Central memory CD8-positive, alpha-beta T cell (primary cell): ENCODE measurements at regions not wholly inside any gene's neighbourhood (a gene's known extent, or its start where the extent isn't known, plus 50 kb on each side); places are given as distances from the start of the nearest gene placed in this dataset.

Experiments
- ATAC-seq: fragments of 150-1000 bp; cut with Tn5 transposase; replicated peaks from 2 replicates; pipeline ENCODE4 v1.10.0; 2022; ENCODE audit warnings: mild to moderate bottlenecking, moderate FRiP score, moderate number of reproducible peaks; ENCODE audit not compliant: poor library complexity, severe bottlenecking; ENCODE audit errors: extremely low read depth
- DNase-seq, 2 donors: peaks; one replicate each; pipeline ENCODE4 v3.0.0; 2021; ENCODE audit warnings: low spot score in 2 of 2
- H3K27ac Mint-ChIP-seq: one replicate; pipeline ENCODE4 v1.8.0; 2022; ENCODE audit warnings: low read depth, mild to moderate bottlenecking, moderate library complexity, mixed read lengths
- H3K27me3 Mint-ChIP-seq: one replicate; pipeline ENCODE4 v1.8.0; 2022; ENCODE audit warnings: mixed read lengths
- H3K36me3 Mint-ChIP-seq: one replicate; pipeline ENCODE4 v1.8.0; 2022; ENCODE audit warnings: mild to moderate bottlenecking, moderate library complexity, mixed read lengths; ENCODE audit not compliant: insufficient read depth
- H3K4me1 Mint-ChIP-seq: one replicate; pipeline ENCODE4 v1.8.0; 2022; ENCODE audit warnings: mixed read lengths
- H3K4me3 Mint-ChIP-seq: one replicate; pipeline ENCODE4 v1.8.0; 2022; ENCODE audit warnings: mild to moderate bottlenecking, moderate library complexity, mixed read lengths
- H3K9me3 Mint-ChIP-seq: one replicate; pipeline ENCODE4 v1.8.0; 2022; ENCODE audit warnings: mixed read lengths

- Mint-ChIP-seq H3K27ac (no peak overlapping the region), H3K4me3 (no peak overlapping the region), H3K9me3 (no peaks in the 10 kb centered on the region), H3K4me1 (peaks cover 39% of the 10 kb centered on the region), H3K36me3 (no peaks in the 10 kb centered on the region), H3K27me3 (peaks cover 30% of the 10 kb centered on the region)
- no peak for ATAC-seq
- DNase-seq: no peak
These were observed 83.3 kb downstream of the NOG start for GRCh38 chr17:56676810-56677209.

GRCh38 chr17:56678249-56679114 lies 85.0 kb downstream of the NOG start:
- H3K27me3 Mint-ChIP-seq: peaks cover 22% of the 10 kb centered on the region
- no peak for DNase-seq
- ATAC-seq: no peak
- H3K4me3 Mint-ChIP-seq: peak overlapping the region; percentile 34
- no peak overlapping the region for H3K27ac Mint-ChIP-seq
- no peaks in the 10 kb centered on the region for H3K36me3 Mint-ChIP-seq
- H3K9me3 Mint-ChIP-seq: no peaks in the 10 kb centered on the region
- peaks cover 44% of the 10 kb centered on the region for H3K4me1 Mint-ChIP-seq

- DNase-seq (no peak), ATAC-seq (no peak)
- peaks cover 47% of the 10 kb centered on the region for H3K4me1 Mint-ChIP-seq
- peak overlapping the region; percentile 34 for H3K4me3 Mint-ChIP-seq
- no peaks in the 10 kb centered on the region for H3K36me3 Mint-ChIP-seq
- peaks cover 30% of the 10 kb centered on the region for H3K27me3 Mint-ChIP-seq
- H3K9me3 Mint-ChIP-seq: no peaks in the 10 kb centered on the region
- no peak overlapping the region for H3K27ac Mint-ChIP-seq
These were observed 85.7 kb downstream of the NOG start for GRCh38 chr17:56679115-56679776.

DNA sequence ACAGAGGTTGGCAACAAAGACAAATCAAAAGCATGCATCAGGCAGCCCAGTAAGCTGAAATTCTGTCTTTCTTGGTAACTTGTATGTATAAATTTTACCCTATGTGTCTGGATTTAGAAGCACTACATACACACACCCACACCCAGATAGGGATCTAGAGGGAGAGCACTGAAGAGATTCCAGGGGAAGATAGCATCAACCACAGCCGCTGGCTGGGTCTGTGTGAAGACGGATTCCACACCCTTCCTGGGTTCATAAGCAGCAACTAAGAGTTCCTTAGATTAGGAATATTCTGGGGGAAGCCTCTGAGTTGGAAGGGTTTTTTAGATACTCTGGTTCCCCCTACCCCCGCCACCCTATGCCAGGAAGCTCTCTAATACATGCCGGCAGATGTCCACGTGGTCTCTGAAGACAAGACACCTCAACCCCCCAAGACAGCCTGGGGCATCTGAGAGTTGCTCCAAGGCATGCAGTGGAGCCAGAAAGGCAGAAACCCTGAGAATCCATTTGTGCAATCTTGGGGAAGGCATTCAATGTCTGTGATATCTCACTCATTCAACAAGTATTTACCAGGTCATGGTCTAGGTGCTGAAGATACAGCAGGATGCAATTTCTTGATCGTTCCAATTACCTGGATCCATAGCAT lies 86.4 kb downstream of the NOG start:
- ATAC-seq (no peak), DNase-seq (no peak)
- Mint-ChIP-seq H3K27me3 (peaks cover 30% of the 10 kb centered on the region), H3K27ac (no peak overlapping the region), H3K9me3 (no peaks in the 10 kb centered on the region), H3K4me1 (peaks cover 43% of the 10 kb centered on the region), H3K36me3 (no peaks in the 10 kb centered on the region), H3K4me3 (no peak overlapping the region)

GRCh38 chr17:56680676-56681075 lies 87.2 kb downstream of the NOG start:
- no peak overlapping the region for H3K4me3 Mint-ChIP-seq
- no peaks in the 10 kb centered on the region for H3K9me3 Mint-ChIP-seq
- no peak for DNase-seq
- no peak for ATAC-seq
- H3K36me3 Mint-ChIP-seq: no peaks in the 10 kb centered on the region
- no peak overlapping the region for H3K27ac Mint-ChIP-seq
- H3K4me1 Mint-ChIP-seq: peaks cover 35% of the 10 kb centered on the region
- peaks cover 30% of the 10 kb centered on the region for H3K27me3 Mint-ChIP-seq

- Mint-ChIP-seq H3K36me3 (no peaks in the 10 kb centered on the region), H3K4me1 (peaks cover 25% of the 10 kb centered on the region), H3K27ac (no peak overlapping the region), H3K4me3 (no peak overlapping the region), H3K27me3 (peaks cover 39% of the 10 kb centered on the region), H3K9me3 (no peaks in the 10 kb centered on the region)
- peak; percentile 65 for ATAC-seq
- DNase-seq: no peak
These were observed 88.2 kb downstream of the NOG start for GRCh38 chr17:56681561-56682266.

GRCh38 chr17:56688151-56688550 lies 94.7 kb downstream of the NOG start:
- no peak for ATAC-seq
- Mint-ChIP-seq H3K4me1 (peaks cover 6% of the 10 kb centered on the region), H3K36me3 (no peaks in the 10 kb centered on the region), H3K4me3 (no peak overlapping the region), H3K9me3 (no peaks in the 10 kb centered on the region), H3K27me3 (peaks cover 62% of the 10 kb centered on the region), H3K27ac (no peak overlapping the region)
- no peak for DNase-seq

- Mint-ChIP-seq H3K4me3 (no peak overlapping the region), H3K9me3 (no peaks in the 10 kb centered on the region), H3K4me1 (no peaks in the 10 kb centered on the region)
These were observed 97.2 kb downstream of the NOG start for GRCh38 chr17:56690441-56691291.

DNA sequence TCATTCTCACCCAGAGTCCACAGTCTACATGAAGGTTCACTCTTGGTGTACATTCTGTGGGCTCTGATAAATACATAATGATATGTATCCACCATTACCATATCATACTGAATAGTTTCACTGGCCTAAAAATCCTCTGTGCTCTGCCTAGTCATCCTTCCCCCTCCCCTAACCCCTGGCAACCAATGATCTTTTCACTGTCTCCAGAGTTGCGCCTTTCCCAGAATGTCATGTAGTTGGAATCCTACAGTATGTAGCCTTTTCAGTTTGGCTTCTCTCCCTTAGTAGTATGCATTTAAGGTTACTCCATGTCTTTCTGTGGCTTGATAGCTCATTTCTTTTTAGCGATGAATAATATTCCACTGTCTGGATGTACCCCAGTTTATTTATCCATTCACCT lies 101.3 kb downstream of the NOG start:
- H3K4me1 Mint-ChIP-seq: no peaks in the 10 kb centered on the region
- no peak for DNase-seq
- ATAC-seq: no peak
- no peak overlapping the region for H3K4me3 Mint-ChIP-seq
- peaks cover 49% of the 10 kb centered on the region for H3K27me3 Mint-ChIP-seq
- no peaks in the 10 kb centered on the region for H3K36me3 Mint-ChIP-seq
- no peak overlapping the region for H3K27ac Mint-ChIP-seq
- H3K9me3 Mint-ChIP-seq: no peaks in the 10 kb centered on the region

More at GRCh38 chr17:56690441-56691291, 97.2 kb downstream of the NOG start:
- H3K36me3 Mint-ChIP-seq: no peaks in the 10 kb centered on the region
- ATAC-seq: no peak
- DNase-seq: no peak
- peaks cover 38% of the 10 kb centered on the region for H3K27me3 Mint-ChIP-seq
- no peak overlapping the region for H3K27ac Mint-ChIP-seq

DNA sequence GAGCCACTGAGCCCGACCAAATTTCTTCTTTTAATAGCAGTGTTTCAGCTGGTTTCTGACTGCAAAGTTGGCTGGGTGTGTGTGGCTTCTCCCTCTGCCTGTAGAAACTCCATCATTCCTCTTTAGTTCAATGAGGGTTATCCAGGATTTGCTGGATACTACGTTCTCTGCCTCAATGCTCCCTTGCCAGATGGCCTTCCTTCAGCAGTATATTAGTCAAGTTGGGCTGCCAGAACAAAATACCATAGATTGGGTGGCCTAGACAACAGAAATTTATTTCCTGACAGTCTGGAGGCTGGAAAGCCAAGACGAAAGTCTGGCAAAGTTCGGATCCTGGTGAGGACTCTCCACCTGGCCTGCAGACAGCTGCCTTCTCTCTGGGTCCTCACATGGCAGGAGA lies 103.7 kb downstream of the NOG start:
- Mint-ChIP-seq H3K27me3 (peaks cover 45% of the 10 kb centered on the region), H3K4me1 (no peaks in the 10 kb centered on the region), H3K36me3 (no peaks in the 10 kb centered on the region), H3K4me3 (no peak overlapping the region), H3K9me3 (no peaks in the 10 kb centered on the region), H3K27ac (no peak overlapping the region)
- no peak for DNase-seq
- ATAC-seq: no peak

DNA sequence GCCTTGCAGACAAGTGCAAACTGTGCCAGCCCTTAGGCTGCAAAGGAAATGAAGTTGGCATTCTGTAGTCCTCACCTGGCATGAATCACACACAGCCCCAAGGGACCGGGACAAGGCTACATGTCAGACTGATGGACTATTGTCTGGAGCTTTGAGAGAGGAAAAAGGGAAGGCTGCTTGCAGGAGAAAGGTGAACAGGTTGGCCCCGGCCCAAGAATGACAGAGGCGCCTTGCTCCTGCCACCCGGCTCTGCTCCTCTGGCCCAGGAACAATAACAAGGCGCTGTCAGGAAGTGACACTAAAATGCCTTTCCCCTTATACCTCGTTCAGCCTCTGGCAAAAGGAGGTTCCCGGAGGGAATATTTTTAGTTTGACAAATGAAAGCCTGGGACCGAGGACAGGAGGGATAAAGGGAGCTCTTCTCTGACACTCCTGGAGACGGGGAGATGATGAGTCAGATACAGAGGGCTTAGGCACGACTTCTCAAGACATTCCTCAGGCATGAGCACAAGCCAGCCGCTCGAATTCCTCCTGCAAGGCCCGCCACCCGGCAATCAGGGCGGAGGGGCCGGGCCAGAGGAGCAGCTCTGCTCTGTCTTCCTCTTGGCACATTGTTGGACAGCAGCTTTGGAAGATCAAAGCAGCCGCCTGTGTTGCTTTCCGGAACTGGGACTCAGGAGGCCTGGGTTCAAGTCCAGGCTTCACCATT lies 105.8 kb downstream of the NOG start:
- H3K4me3 Mint-ChIP-seq: no peak overlapping the region
- H3K9me3 Mint-ChIP-seq: no peaks in the 10 kb centered on the region
- H3K27me3 Mint-ChIP-seq: peaks cover 66% of the 10 kb centered on the region
- H3K4me1 Mint-ChIP-seq: no peaks in the 10 kb centered on the region
- no peaks in the 10 kb centered on the region for H3K36me3 Mint-ChIP-seq
- no peak for ATAC-seq
- H3K27ac Mint-ChIP-seq: no peak overlapping the region
- DNase-seq: no peak
